DOHH2 (cell line): ENCODE measurements at regions not wholly inside any gene's neighbourhood (a gene's known extent, or its start where the extent isn't known, plus 50 kb on each side); places are given as distances from the start of the nearest gene placed in this dataset.

Source experiments
- H3F3A ChIP-seq: fragments of 200-600 bp; sonication (generic), shearing (Covaris generic); 2 replicates; pipeline ENCODE4 v1.6.0; 2016; ENCODE audit warnings: antibody characterized with exemption, mild to moderate bottlenecking; ENCODE audit not compliant: control insufficient read depth, insufficient read depth
- H3K27ac ChIP-seq: fragments of 200-600 bp; sonication (generic); 2 replicates; pipeline ENCODE4 v1.5.1; 2014; ENCODE audit warnings: low read depth, mild to moderate bottlenecking, low read length, moderate library complexity
- H3K27me3 ChIP-seq: fragments of 200-600 bp; sonication (generic); 2 replicates; pipeline ENCODE4 v1.6.1; 2014; ENCODE audit warnings: mild to moderate bottlenecking, low read length, mixed read lengths; ENCODE audit not compliant: control insufficient read depth
- H3K36me3 ChIP-seq: fragments of 200-600 bp; sonication (generic); 2 replicates; pipeline ENCODE4 v1.6.1; 2014; ENCODE audit warnings: mild to moderate bottlenecking, low read length, moderate library complexity, mixed read lengths; ENCODE audit not compliant: control insufficient read depth
- H3K4me1 ChIP-seq: fragments of 200-600 bp; sonication (generic); 2 replicates; pipeline ENCODE4 v1.6.1; 2014; ENCODE audit warnings: mild to moderate bottlenecking, low read length, mixed read lengths; ENCODE audit not compliant: control insufficient read depth
- H3K4me2 ChIP-seq: fragments of 200-600 bp; sonication (generic); 2 replicates; pipeline ENCODE4 v1.6.0; 2014; ENCODE audit warnings: mild to moderate bottlenecking, low read length, moderate library complexity
- H3K4me3 ChIP-seq: fragments of 200-600 bp; sonication (generic); 2 replicates; pipeline ENCODE4 v1.5.1; 2014; ENCODE audit warnings: mild to moderate bottlenecking, low read length, mixed read lengths
- H3K79me2 ChIP-seq: fragments of 200-600 bp; sonication (generic); 2 replicates; pipeline ENCODE4 v1.6.1; 2014; ENCODE audit warnings: mild to moderate bottlenecking, low read length, mixed read lengths; ENCODE audit not compliant: control insufficient read depth
- H3K9me2 ChIP-seq: fragments of 200-600 bp; sonication (generic); replicated peaks from 2 replicates; pipeline ENCODE4 v1.6.1; 2014; ENCODE audit warnings: mild to moderate bottlenecking, low read length, mixed read lengths; ENCODE audit not compliant: control insufficient read depth
- H3K9me3 ChIP-seq: fragments of 200-600 bp; sonication (generic); 2 replicates; pipeline ENCODE4 v1.6.1; 2014; ENCODE audit warnings: antibody characterized with exemption, low read length, mixed read lengths; ENCODE audit not compliant: control insufficient read depth, insufficient read depth
- H4K20me1 ChIP-seq: fragments of 200-600 bp; sonication (generic); 2 replicates; pipeline ENCODE4 v1.6.0; 2014; ENCODE audit warnings: low read depth, mild to moderate bottlenecking, antibody characterized with exemption, low read length, moderate library complexity; ENCODE audit not compliant: control insufficient read depth, insufficient read depth
- EZH2phosphoT487 ChIP-seq: fragments of 200-600 bp; sonication (generic); IDR thresholded peaks from 2 replicates; pipeline ENCODE4 v1.6.1; 2017; ENCODE audit warnings: borderline replicate concordance, mild to moderate bottlenecking, antibody characterized with exemption, low read length, moderate library complexity, mixed read lengths
- TF ChIP-seq, protein P1 (sequence below): fragments of 200-600 bp; sonication (generic); IDR thresholded peaks from one replicate; pipeline ENCODE4 v1.5.1; 2014; ENCODE audit warnings: antibody characterized with exemption, mild to moderate bottlenecking, low read depth, low read length; ENCODE audit not compliant: poor library complexity, severe bottlenecking

DNA sequence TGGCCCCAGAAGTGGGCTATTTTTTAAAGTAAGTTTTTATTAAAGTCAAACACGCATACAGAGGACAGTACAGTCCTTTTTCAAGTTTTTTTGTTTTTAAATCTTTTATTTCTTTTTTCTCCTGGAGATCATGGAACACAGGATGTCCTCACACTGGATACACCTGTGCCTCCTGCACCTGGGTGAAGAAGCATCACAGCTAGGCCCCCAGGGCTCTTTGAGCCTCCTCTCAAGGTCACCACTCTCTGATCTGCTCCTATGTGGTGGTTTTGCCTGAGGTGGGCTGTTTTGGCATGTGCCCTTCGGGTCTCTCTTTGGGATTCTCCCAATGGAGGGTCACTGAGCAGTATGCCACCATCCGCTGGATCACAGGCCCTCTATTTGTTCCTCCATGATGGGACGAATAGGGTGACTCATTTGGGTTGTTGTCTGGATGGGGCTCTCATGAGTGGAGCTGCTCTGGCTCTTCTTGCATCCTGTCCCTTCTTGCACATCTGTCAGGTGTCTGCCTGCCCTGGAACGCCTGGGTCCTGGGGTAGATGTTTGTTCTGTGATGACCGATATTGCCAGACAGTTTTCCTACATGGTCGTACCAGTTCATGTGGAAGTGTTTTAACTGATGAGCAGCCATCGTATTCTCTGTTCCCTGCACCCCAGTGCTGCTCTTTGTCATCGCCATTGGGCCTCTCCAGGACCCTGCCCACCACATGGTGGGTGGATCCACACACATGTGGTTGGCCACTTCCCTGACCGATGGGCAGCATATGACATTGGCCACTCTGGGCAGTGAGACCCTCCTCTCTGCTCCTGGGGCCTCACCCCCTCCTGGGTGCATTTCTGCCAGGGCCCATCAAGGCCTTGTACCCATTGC, 55.2 kb upstream of the MED9 start:
- Histone ChIP-seq H3K4me2 (no peak overlapping the region), H3K9me3 (peaks cover 17% of the 10 kb centered on the region), H3K4me3 (no peak overlapping the region), H3K27me3 (no peaks in the 10 kb centered on the region), H3K79me2 (no peaks in the 10 kb centered on the region), H3K27ac (no peak overlapping the region), H3F3A (no peaks in the 10 kb centered on the region), H4K20me1 (no peaks in the 10 kb centered on the region), H3K9me2 (no peaks in the 10 kb centered on the region), H3K4me1 (no peaks in the 10 kb centered on the region), H3K36me3 (no peaks in the 10 kb centered on the region)
- TF ChIP-seq EZH2phosphoT487: no peak
- TF ChIP-seq, protein P1, sequence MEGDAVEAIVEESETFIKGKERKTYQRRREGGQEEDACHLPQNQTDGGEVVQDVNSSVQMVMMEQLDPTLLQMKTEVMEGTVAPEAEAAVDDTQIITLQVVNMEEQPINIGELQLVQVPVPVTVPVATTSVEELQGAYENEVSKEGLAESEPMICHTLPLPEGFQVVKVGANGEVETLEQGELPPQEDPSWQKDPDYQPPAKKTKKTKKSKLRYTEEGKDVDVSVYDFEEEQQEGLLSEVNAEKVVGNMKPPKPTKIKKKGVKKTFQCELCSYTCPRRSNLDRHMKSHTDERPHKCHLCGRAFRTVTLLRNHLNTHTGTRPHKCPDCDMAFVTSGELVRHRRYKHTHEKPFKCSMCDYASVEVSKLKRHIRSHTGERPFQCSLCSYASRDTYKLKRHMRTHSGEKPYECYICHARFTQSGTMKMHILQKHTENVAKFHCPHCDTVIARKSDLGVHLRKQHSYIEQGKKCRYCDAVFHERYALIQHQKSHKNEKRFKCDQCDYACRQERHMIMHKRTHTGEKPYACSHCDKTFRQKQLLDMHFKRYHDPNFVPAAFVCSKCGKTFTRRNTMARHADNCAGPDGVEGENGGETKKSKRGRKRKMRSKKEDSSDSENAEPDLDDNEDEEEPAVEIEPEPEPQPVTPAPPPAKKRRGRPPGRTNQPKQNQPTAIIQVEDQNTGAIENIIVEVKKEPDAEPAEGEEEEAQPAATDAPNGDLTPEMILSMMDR: no peak

DNA sequence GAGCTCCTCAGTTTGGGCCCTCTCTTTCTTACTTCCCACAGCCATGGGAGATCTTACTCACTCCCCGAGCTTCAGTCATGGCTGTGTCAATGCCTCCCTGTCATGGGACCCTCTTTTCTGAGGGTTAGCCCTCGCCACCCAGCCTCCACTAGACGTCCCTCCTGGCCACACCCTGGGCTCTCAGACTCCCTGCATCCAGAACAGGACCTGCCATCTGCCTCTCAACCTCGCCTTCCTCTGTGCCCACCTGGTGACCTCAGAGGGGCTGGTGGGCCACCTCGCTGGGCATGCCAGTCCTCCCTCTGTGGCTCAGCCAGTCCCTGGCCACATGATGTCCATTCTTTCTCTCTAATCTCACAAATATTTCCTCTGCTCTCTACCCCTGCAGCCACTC, 54.6 kb upstream of the MED9 start:
- Histone ChIP-seq H3K4me2 (no peak overlapping the region), H3K9me3 (peaks cover 17% of the 10 kb centered on the region), H3K9me2 (no peaks in the 10 kb centered on the region), H3K27me3 (peaks cover 4% of the 10 kb centered on the region; the same call in 1 of the 2 replicates), H3F3A (no peaks in the 10 kb centered on the region), H3K36me3 (no peaks in the 10 kb centered on the region), H3K4me3 (no peak overlapping the region), H4K20me1 (no peaks in the 10 kb centered on the region), H3K79me2 (no peaks in the 10 kb centered on the region), H3K4me1 (no peaks in the 10 kb centered on the region), H3K27ac (no peak overlapping the region)
- TF ChIP-seq, protein P1: no peak
- TF ChIP-seq EZH2phosphoT487: no peak

DNA sequence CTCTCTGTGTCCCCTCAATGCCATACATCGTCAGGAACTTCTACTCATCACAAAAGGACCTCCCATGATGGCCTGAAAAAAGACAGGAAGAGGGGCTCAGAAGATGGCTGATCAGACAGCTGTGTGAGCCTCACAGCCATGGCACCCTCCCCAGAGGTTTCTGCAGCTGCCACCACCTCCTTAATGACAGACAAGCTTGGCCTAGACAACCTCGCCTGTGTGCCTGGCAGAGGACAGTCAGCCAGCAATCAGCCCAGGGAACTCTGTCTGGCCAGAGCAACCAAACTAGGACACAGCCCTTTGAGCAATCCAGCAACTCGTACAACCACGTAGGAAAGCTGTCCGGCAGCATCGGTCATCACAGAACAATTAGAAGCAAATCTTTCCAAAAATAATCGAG, 54.2 kb upstream of the MED9 start:
- H3F3A ChIP-seq: no peaks in the 10 kb centered on the region
- H3K9me2 ChIP-seq: no peaks in the 10 kb centered on the region
- no peaks in the 10 kb centered on the region for H3K4me1 ChIP-seq
- no peaks in the 10 kb centered on the region for H3K79me2 ChIP-seq
- peaks cover 4% of the 10 kb centered on the region; the same call in 1 of the 2 replicates for H3K27me3 ChIP-seq
- peaks cover 17% of the 10 kb centered on the region for H3K9me3 ChIP-seq
- no peaks in the 10 kb centered on the region for H3K36me3 ChIP-seq
- H3K27ac ChIP-seq: no peak overlapping the region
- H3K4me3 ChIP-seq: no peak overlapping the region
- H3K4me2 ChIP-seq: no peak overlapping the region
- no peaks in the 10 kb centered on the region for H4K20me1 ChIP-seq
- TF ChIP-seq EZH2phosphoT487: no peak
- TF ChIP-seq, protein P1: no peak
